CD14-positive monocyte (primary cell): ENCODE measurements at regions not wholly inside any gene's neighbourhood (a gene's known extent, or its start where the extent isn't known, plus 50 kb on each side); places are given as distances from the start of the nearest gene placed in this dataset.

Experiments
- DNase-seq, 3 donors: peaks; one replicate each; pipeline ENCODE4 v3.0.0-alpha.2; 2011 to 2022
- H2AFZ ChIP-seq: 2 replicates; pipeline ENCODE4 v1.6.0; 2012; ENCODE audit warnings: mild to moderate bottlenecking, low read depth, low read length, inconsistent platforms; ENCODE audit not compliant: insufficient read depth, poor library complexity, severe bottlenecking
- H3K27ac ChIP-seq, 2 donors: 1 replicate in 1 of 2; 2 replicates in 1 of 2; pipeline ENCODE4 v1.5.1; 2012 to 2013; ENCODE audit warnings: low read length in 2 of 2, control low read depth in 1 of 2, inconsistent platforms in 1 of 2, low read depth in 1 of 2, mild to moderate bottlenecking in 1 of 2
- H3K27me3 ChIP-seq, 2 donors: one replicate each; pipeline versions ENCODE4 v1.6.0 to v1.6.1; 2011 to 2013; ENCODE audit warnings: low read length in 2 of 2; ENCODE audit not compliant: control insufficient read depth in 2 of 2, insufficient read depth in 2 of 2
- H3K36me3 ChIP-seq, 2 donors: replicated peaks in 1 of 2; 1 replicate in 1 of 2; 2 replicates in 1 of 2; pipeline versions ENCODE4 v1.5.1 to v1.6.1; 2012 to 2013; ENCODE audit warnings: low read length in 2 of 2, control low read depth in 1 of 2, inconsistent platforms in 1 of 2, mild to moderate bottlenecking in 1 of 2; ENCODE audit not compliant: insufficient read depth in 2 of 2, control insufficient read depth in 1 of 2
- H3K4me1 ChIP-seq, 2 donors: 1 replicate in 1 of 2; 2 replicates in 1 of 2; pipeline versions ENCODE4 v1.5.1 to v1.6.1; 2012 to 2013; ENCODE audit warnings: low read length in 2 of 2, control low read depth in 1 of 2, inconsistent platforms in 1 of 2, mild to moderate bottlenecking in 1 of 2, moderate library complexity in 1 of 2; ENCODE audit not compliant: insufficient read depth in 2 of 2, control insufficient read depth in 1 of 2
- H3K4me2 ChIP-seq: replicated peaks from 2 replicates; pipeline ENCODE3; 2012; ENCODE audit warnings: low read length, moderate library complexity, mild to moderate bottlenecking; ENCODE audit not compliant: poor library complexity, severe bottlenecking; ENCODE audit errors: extremely low read depth
- H3K4me3 ChIP-seq, 3 experiments: fragments of 200-600 bp in 1 of 3; sonication (generic) in 1 of 3; replicated peaks in 1 of 3; 1 replicate in 2 of 3; 2 replicates in 1 of 3; pipeline ENCODE4 v1.5.1; 2011 to 2013; ENCODE audit warnings: low read length in 3 of 3, mild to moderate bottlenecking in 3 of 3, control low read depth in 2 of 3, low read depth in 2 of 3, inconsistent platforms in 1 of 3, moderate library complexity in 1 of 3
- H3K79me2 ChIP-seq: 2 replicates; pipeline ENCODE4 v1.6.0; 2012; ENCODE audit warnings: mild to moderate bottlenecking, control low read depth, inconsistent platforms, low read length, moderate library complexity; ENCODE audit not compliant: insufficient read depth
- H3K9ac ChIP-seq: 2 replicates; pipeline ENCODE4 v1.6.0; 2017; ENCODE audit warnings: low read length, mild to moderate bottlenecking; ENCODE audit not compliant: insufficient read depth, poor library complexity, severe bottlenecking
- H3K9me3 ChIP-seq, 2 donors: replicated peaks in 1 of 2; 1 replicate in 1 of 2; 2 replicates in 1 of 2; pipeline versions ENCODE4 v1.5.1 to v1.6.1; 2012 to 2013; ENCODE audit warnings: low read length in 2 of 2, control low read depth in 1 of 2; ENCODE audit not compliant: control insufficient read depth in 1 of 2, insufficient read depth in 1 of 2
- H4K20me1 ChIP-seq: 2 replicates; pipeline ENCODE4 v1.6.0; 2012; ENCODE audit warnings: mild to moderate bottlenecking, low read length, control low read depth, moderate library complexity; ENCODE audit not compliant: insufficient read depth
- H3K27ac Mint-ChIP-seq, 7 donors: one replicate each; pipeline ENCODE4 v1.8.0; 2020; ENCODE audit warnings: mild to moderate bottlenecking in 7 of 7, mixed read lengths in 7 of 7, moderate library complexity in 6 of 7, inconsistent platforms in 2 of 7
- H3K27me3 Mint-ChIP-seq, 3 donors: one replicate each; pipeline ENCODE4 v1.8.0; 2021 to 2022; ENCODE audit warnings: low read depth in 3 of 3, mild to moderate bottlenecking in 3 of 3, mixed read lengths in 3 of 3, moderate library complexity in 3 of 3, inconsistent platforms in 1 of 3
- H3K36me3 Mint-ChIP-seq, 2 donors: one replicate each; pipeline ENCODE4 v1.8.0; 2020; ENCODE audit warnings: mixed read lengths in 2 of 2, inconsistent platforms in 1 of 2, mild to moderate bottlenecking in 1 of 2
- H3K4me1 Mint-ChIP-seq: one replicate; pipeline ENCODE4 v1.8.0; 2020; ENCODE audit warnings: mild to moderate bottlenecking, mixed read lengths
- H3K4me3 Mint-ChIP-seq, 2 donors: one replicate each; pipeline ENCODE4 v1.8.0; 2020; ENCODE audit warnings: mild to moderate bottlenecking in 2 of 2, mixed read lengths in 2 of 2, moderate library complexity in 1 of 2
- H3K9me3 Mint-ChIP-seq, 7 donors: one replicate each; pipeline ENCODE4 v1.8.0; 2020 to 2022; ENCODE audit warnings: mixed read lengths in 7 of 7, mild to moderate bottlenecking in 6 of 7, moderate library complexity in 6 of 7, inconsistent platforms in 2 of 7
- CTCF ChIP-seq: fragments of 200-600 bp; IDR thresholded peaks from one replicate; pipeline ENCODE4 v1.8.0; 2022; ENCODE audit warnings: antibody characterized with exemption, mild to moderate bottlenecking
- WGBS: methylation state at CpG from one replicate; pipeline ENCODE4 v1.1.5; 2013; ENCODE audit warnings: missing lambda C conversion rate; ENCODE audit not compliant: insufficient coverage; 5-methylcytosine and 5-hydroxymethylcytosine counted together
- intact Hi-C, 2 donors: fragments of 100-400 bp; cut with micrococcal nuclease; formaldehyde crosslinking; loops; one replicate each; pipeline versions ENCODE4 v1.15.0 to v1.15.1; 2023

GRCh38 chr9:2336055-2336454, 285.5 kb upstream of the VLDLR start:
- H3K27me3 Mint-ChIP-seq = peaks cover 0 to 5% (median under 1%) of the 10 kb centered on the region in 3 donors
- Histone ChIP-seq H3K9ac (no peak overlapping the region), H3K36me3 (no peaks in the 10 kb centered on the region), H3K4me3 (no peak overlapping the region), H3K9me3 (no peaks in the 10 kb centered on the region), H2AFZ (no peak overlapping the region), H3K4me2 (no peak overlapping the region), H3K27me3 (no peaks in the 10 kb centered on the region), H3K4me1 (no peaks in the 10 kb centered on the region), H3K79me2 (no peaks in the 10 kb centered on the region), H4K20me1 (no peaks in the 10 kb centered on the region), H3K27ac (no peak overlapping the region)
- H3K36me3 Mint-ChIP-seq = no peaks in the 10 kb centered on the region
- no peak overlapping the region for H3K4me3 Mint-ChIP-seq
- H3K4me1 Mint-ChIP-seq = no peaks in the 10 kb centered on the region
- TF ChIP-seq CTCF = no peak
- peaks cover 0 to 8% (median 0%) of the 10 kb centered on the region in 7 donors for H3K9me3 Mint-ChIP-seq
- DNase-seq = no peak
- intact Hi-C loops = no loop called here
- H3K27ac Mint-ChIP-seq = no peak overlapping the region
- 97% methylated on average over 4 of the region's 4 CpGs for WGBS

GRCh38 chr9:2337131-2337530, 284.5 kb upstream of the VLDLR start:
- Mint-ChIP-seq H3K36me3 (no peaks in the 10 kb centered on the region), H3K9me3 (peaks cover 0 to 8% (median 0%) of the 10 kb centered on the region in 7 donors), H3K4me3 (no peak overlapping the region), H3K27ac (no peak overlapping the region), H3K4me1 (no peaks in the 10 kb centered on the region), H3K27me3 (peaks cover 0 to 4% (median 1%) of the 10 kb centered on the region in 3 donors)
- Histone ChIP-seq H3K9me3 (no peaks in the 10 kb centered on the region), H3K79me2 (no peaks in the 10 kb centered on the region), H3K36me3 (no peaks in the 10 kb centered on the region), H3K9ac (no peak overlapping the region), H2AFZ (no peak overlapping the region), H3K27me3 (no peaks in the 10 kb centered on the region), H3K4me1 (no peaks in the 10 kb centered on the region), H3K4me2 (no peak overlapping the region), H3K27ac (no peak overlapping the region), H3K4me3 (no peak overlapping the region), H4K20me1 (no peaks in the 10 kb centered on the region)
- intact Hi-C loops = no loop called here
- TF ChIP-seq CTCF = no peak
- 83% methylated on average over 1 of the region's 2 CpGs for WGBS
- no peak for DNase-seq
